GF-D8 (cell line): ENCODE measurements at regions not wholly inside any gene's neighbourhood (a gene's known extent, or its start where the extent isn't known, plus 50 kb on each side); places are given as distances from the start of the nearest gene placed in this dataset.

Experiments
- DNase-seq: peaks from one replicate; lab custom pipeline; 2025; lab: John Stamatoyannopoulos, UW

- DNase-seq: no peak
Observed at GRCh38 chr12:11568155-11568761, 81.2 kb upstream of the ETV6 start.

- DNase-seq: no peak
Observed at GRCh38 chr12:11568762-11569478, 80.6 kb upstream of the ETV6 start.

GRCh38 chr12:11569716-11570115 lies 79.8 kb upstream of the ETV6 start:
- DNase-seq: no peak

- DNase-seq: no peak
Observed at GRCh38 chr12:11573880-11574279, 75.6 kb upstream of the ETV6 start.

GRCh38 chr12:11576104-11576503 lies 73.4 kb upstream of the ETV6 start:
- no peak for DNase-seq

- DNase-seq: no peak
Observed at GRCh38 chr12:11577658-11578260, 71.7 kb upstream of the ETV6 start.

- no peak for DNase-seq
Observed at GRCh38 chr12:11578461-11578993, 70.9 kb upstream of the ETV6 start.

- no peak for DNase-seq
Observed at GRCh38 chr12:11580125-11580751, 69.2 kb upstream of the ETV6 start.

- no peak for DNase-seq
Observed at GRCh38 chr12:11581179-11581755, 68.2 kb upstream of the ETV6 start.

- no peak for DNase-seq
Observed at GRCh38 chr12:11584221-11584855, 65.1 kb upstream of the ETV6 start.

GRCh38 chr12:11592484-11592883 lies 57.0 kb upstream of the ETV6 start:
- DNase-seq: no peak

- no peak for DNase-seq
Observed at GRCh38 chr12:11593013-11593412, 56.5 kb upstream of the ETV6 start.

- peak; percentile 34 for DNase-seq
Observed at GRCh38 chr12:11595080-11595479, 54.4 kb upstream of the ETV6 start.

GRCh38 chr12:11596141-11596540 lies 53.3 kb upstream of the ETV6 start:
- peak; percentile 68 for DNase-seq

GRCh38 chr12:11598900-11599299 lies 50.6 kb upstream of the ETV6 start:
- no peak for DNase-seq
